HG03103 (cell line): ENCODE measurements at regions not wholly inside any gene's neighbourhood (a gene's known extent, or its start where the extent isn't known, plus 50 kb on each side); places are given as distances from the start of the nearest gene placed in this dataset.

Experiments
- ATAC-seq: cut with Tn5 transposase; IDR thresholded peaks from one replicate; pipeline ENCODE4 v1.9.1; 2021; ENCODE audit warnings: low read depth; ENCODE audit not compliant: unreplicated experiment

GRCh38 chr13:44112700-44113329, 233.1 kb downstream of the LACC1 start:
- ATAC-seq, result no peak

GRCh38 chr13:44116562-44117332, 237.0 kb downstream of the LACC1 start:
- ATAC-seq, result no peak

- ATAC-seq, result no peak
Observed at GRCh38 chr13:44117351-44117750, 237.6 kb downstream of the LACC1 start.

- ATAC-seq, result no peak
Observed at GRCh38 chr13:44117816-44118215, 238.1 kb downstream of the LACC1 start.

- ATAC-seq, result no peak
Observed at GRCh38 chr13:44118881-44119280, 239.2 kb downstream of the LACC1 start.

GRCh38 chr13:44120043-44120442, 240.3 kb downstream of the LACC1 start:
- no peak for ATAC-seq

GRCh38 chr13:44120849-44121755, 241.4 kb downstream of the LACC1 start:
- ATAC-seq, result no peak

GRCh38 chr13:44124352-44124751, 244.6 kb downstream of the LACC1 start:
- no peak for ATAC-seq

- ATAC-seq, result no peak
Observed at GRCh38 chr13:44125943-44126469, 246.3 kb downstream of the LACC1 start.

- ATAC-seq, result no peak
Observed at GRCh38 chr13:44128552-44129001, 245.0 kb upstream of the SERP2 start.

- ATAC-seq, result no peak
Observed at GRCh38 chr13:44129418-44129817, 244.2 kb upstream of the SERP2 start.

GRCh38 chr13:44131069-44131614, 242.5 kb upstream of the SERP2 start:
- ATAC-seq, result no peak

GRCh38 chr13:44132710-44133109, 240.9 kb upstream of the SERP2 start:
- no peak for ATAC-seq

- ATAC-seq, result no peak
Observed at GRCh38 chr13:44133626-44134025, 240.0 kb upstream of the SERP2 start.

- ATAC-seq, result no peak
Observed at GRCh38 chr13:44135566-44135965, 238.1 kb upstream of the SERP2 start.

- no peak for ATAC-seq
Observed at GRCh38 chr13:44136696-44137268, 236.8 kb upstream of the SERP2 start.

GRCh38 chr13:44137466-44137865, 236.2 kb upstream of the SERP2 start:
- ATAC-seq, result no peak

- no peak for ATAC-seq
Observed at GRCh38 chr13:44140146-44140545, 233.5 kb upstream of the SERP2 start.

- ATAC-seq, result no peak
Observed at GRCh38 chr13:44140888-44141724, 232.5 kb upstream of the SERP2 start.
